H9 (cell line): ENCODE measurements at regions not wholly inside any gene's neighbourhood (a gene's known extent, or its start where the extent isn't known, plus 50 kb on each side); places are given as distances from the start of the nearest gene placed in this dataset.

Source experiments
- DNase-seq: peaks from one replicate; pipeline ENCODE4 v3.0.0-alpha.2; 2017
- H2AFZ ChIP-seq: one replicate; pipeline ENCODE4 v1.6.1; 2013; ENCODE audit warnings: mild to moderate bottlenecking, low read length, control low read depth, moderate library complexity
- H2AK5ac ChIP-seq: 2 replicates; pipeline ENCODE4 v1.6.1; 2013; ENCODE audit warnings: low read length, control low read depth, mixed read lengths; ENCODE audit not compliant: insufficient read length
- H2BK120ac ChIP-seq: one replicate; pipeline ENCODE4 v1.6.1; 2013; ENCODE audit warnings: low read depth, mild to moderate bottlenecking, low read length, control low read depth, inconsistent platforms; ENCODE audit not compliant: poor library complexity, severe bottlenecking
- H2BK12ac ChIP-seq: 2 replicates; pipeline ENCODE4 v1.6.1; 2013; ENCODE audit warnings: low read length, control low read depth, mixed read lengths, low read depth; ENCODE audit not compliant: insufficient read length
- H2BK15ac ChIP-seq: 2 replicates; pipeline ENCODE4 v1.6.1; 2013; ENCODE audit warnings: low read depth, low read length, control low read depth
- H2BK20ac ChIP-seq: one replicate; pipeline ENCODE4 v1.6.1; 2013; ENCODE audit warnings: low read depth, mild to moderate bottlenecking, low read length, control low read depth, inconsistent platforms; ENCODE audit not compliant: poor library complexity, severe bottlenecking
- H2BK5ac ChIP-seq: 2 replicates; pipeline ENCODE4 v1.6.1; 2013; ENCODE audit warnings: low read length, control low read depth, mixed read lengths; ENCODE audit not compliant: insufficient read length
- H3K14ac ChIP-seq: 2 replicates; pipeline ENCODE4 v1.6.1; 2013; ENCODE audit warnings: low read length, control low read depth; ENCODE audit not compliant: insufficient read depth
- H3K18ac ChIP-seq: 2 replicates; pipeline ENCODE4 v1.6.1; 2013; ENCODE audit warnings: low read depth, mild to moderate bottlenecking, mixed read lengths, low read length, control low read depth; ENCODE audit not compliant: insufficient read length
- H3K23ac ChIP-seq: 2 replicates; pipeline ENCODE4 v1.6.1; 2013; ENCODE audit warnings: low read length, control low read depth, mixed read lengths, low read depth; ENCODE audit not compliant: insufficient read length
- H3K23me2 ChIP-seq: 2 replicates; pipeline ENCODE4 v1.6.1; 2013; ENCODE audit warnings: low read depth, mild to moderate bottlenecking, mixed read lengths, low read length, control low read depth; ENCODE audit not compliant: insufficient read length, poor library complexity, severe bottlenecking
- H3K27ac ChIP-seq: 2 replicates; pipeline ENCODE4 v1.5.1; 2013; ENCODE audit warnings: low read length, control low read depth, mixed read lengths, low read depth; ENCODE audit not compliant: insufficient read length
- H3K27me3 ChIP-seq: 2 replicates; pipeline ENCODE4 v1.6.1; 2013; ENCODE audit warnings: low read length, control low read depth, inconsistent platforms; ENCODE audit not compliant: insufficient read depth
- H3K4ac ChIP-seq: 2 replicates; pipeline ENCODE4 v1.6.1; 2013; ENCODE audit warnings: low read depth, mild to moderate bottlenecking, control low read depth, inconsistent platforms, low read length, moderate library complexity
- H3K4me1 ChIP-seq: 2 replicates; pipeline ENCODE4 v1.6.1; 2013; ENCODE audit warnings: low read length, control low read depth, inconsistent platforms; ENCODE audit not compliant: insufficient read depth
- H3K4me2 ChIP-seq: 2 replicates; pipeline ENCODE4 v1.6.1; 2013; ENCODE audit warnings: low read length, control low read depth, mixed read lengths; ENCODE audit not compliant: insufficient read length, insufficient read depth
- H3K56ac ChIP-seq: 2 replicates; pipeline ENCODE4 v1.6.1; 2013; ENCODE audit warnings: low read depth, mild to moderate bottlenecking, mixed read lengths, low read length, control low read depth; ENCODE audit not compliant: insufficient read length
- H3K79me1 ChIP-seq: 2 replicates; pipeline ENCODE4 v1.6.1; 2013; ENCODE audit warnings: low read depth, mild to moderate bottlenecking, moderate library complexity, low read length, control low read depth, inconsistent platforms; ENCODE audit not compliant: insufficient read depth, poor library complexity, severe bottlenecking
- H3K79me2 ChIP-seq: 2 replicates; pipeline ENCODE4 v1.6.1; 2013; ENCODE audit warnings: low read length, control low read depth, inconsistent platforms; ENCODE audit not compliant: insufficient read depth
- H3K9ac ChIP-seq: 2 replicates; pipeline ENCODE4 v1.6.1; 2013; ENCODE audit warnings: low read length, control low read depth, mixed read lengths; ENCODE audit not compliant: insufficient read length; ENCODE audit errors: extremely low read depth
- H3K9me3 ChIP-seq: one replicate; pipeline ENCODE4 v1.6.1; 2013; ENCODE audit warnings: low read depth, low read length, inconsistent platforms; ENCODE audit not compliant: control insufficient read depth
- H3T11ph ChIP-seq: one replicate; pipeline ENCODE4 v1.6.1; 2013; ENCODE audit warnings: mild to moderate bottlenecking, low read length, control low read depth, inconsistent platforms
- H4K20me1 ChIP-seq: one replicate; pipeline ENCODE4 v1.6.1; 2013; ENCODE audit not compliant: control insufficient read depth, insufficient read length, insufficient read depth
- H4K5ac ChIP-seq: 2 replicates; pipeline ENCODE4 v1.6.1; 2013; ENCODE audit warnings: low read depth, mild to moderate bottlenecking, mixed read lengths, low read length, control low read depth; ENCODE audit not compliant: insufficient read length
- H4K8ac ChIP-seq: replicated peaks from 2 replicates; pipeline ENCODE4 v1.6.1; 2013; ENCODE audit warnings: low read length, control low read depth, mixed read lengths, low read depth; ENCODE audit not compliant: insufficient read length
- H4K91ac ChIP-seq: 2 replicates; pipeline ENCODE4 v1.6.1; 2013; ENCODE audit warnings: low read depth, mild to moderate bottlenecking, moderate library complexity, mixed read lengths, low read length, control low read depth; ENCODE audit not compliant: insufficient read length
- H3K27ac Mint-ChIP-seq, 3 experiments: 2 replicates in 2 of 3; 3 replicates in 1 of 3; pipeline ENCODE4 v1.8.0; 2020 to 2021; ENCODE audit warnings: mixed read lengths in 3 of 3, mild to moderate bottlenecking in 1 of 3, moderate library complexity in 1 of 3
- H3K27me3 Mint-ChIP-seq: 2 replicates; pipeline ENCODE4 v1.8.0; 2021; ENCODE audit warnings: low read depth, mild to moderate bottlenecking, moderate library complexity, mixed read lengths
- H3K36me3 Mint-ChIP-seq, 3 experiments: 2 replicates in 2 of 3; 3 replicates in 1 of 3; pipeline ENCODE4 v1.8.0; 2020 to 2021; ENCODE audit warnings: low read depth in 3 of 3, mixed read lengths in 3 of 3; ENCODE audit not compliant: insufficient read depth in 1 of 3
- H3K4me1 Mint-ChIP-seq, 2 experiments: 2 replicates each; pipeline ENCODE4 v1.8.0; 2020; ENCODE audit warnings: mixed read lengths in 2 of 2
- H3K4me3 Mint-ChIP-seq, 2 experiments: 2 replicates in 1 of 2; 3 replicates in 1 of 2; pipeline ENCODE4 v1.8.0; 2020 to 2021; ENCODE audit warnings: mild to moderate bottlenecking in 2 of 2, mixed read lengths in 2 of 2, moderate library complexity in 1 of 2
- H3K9me3 Mint-ChIP-seq, 2 experiments: 2 replicates in 1 of 2; 3 replicates in 1 of 2; pipeline ENCODE4 v1.8.0; 2020; ENCODE audit warnings: mild to moderate bottlenecking in 2 of 2, mixed read lengths in 2 of 2, moderate library complexity in 1 of 2
- WGBS: extraction: QIAGEN DNeasy Blood & Tissue Kit; methylation state at CpG from one replicate; pipeline ENCODE4 v1.1.7; 2013; ENCODE audit warnings: missing lambda C conversion rate, low lambda C conversion rate, mixed read lengths; ENCODE audit not compliant: insufficient read length; ENCODE audit errors: extremely low coverage; 5-methylcytosine and 5-hydroxymethylcytosine counted together
- TF ChIP-seq, protein P1 (sequence below): fragments of 200-600 bp; sonication (generic); conservative IDR thresholded peaks from 3 replicates; pipeline ENCODE4 v1.8.0; 2021; ENCODE audit warnings: antibody characterized with exemption, mild to moderate bottlenecking

DNA sequence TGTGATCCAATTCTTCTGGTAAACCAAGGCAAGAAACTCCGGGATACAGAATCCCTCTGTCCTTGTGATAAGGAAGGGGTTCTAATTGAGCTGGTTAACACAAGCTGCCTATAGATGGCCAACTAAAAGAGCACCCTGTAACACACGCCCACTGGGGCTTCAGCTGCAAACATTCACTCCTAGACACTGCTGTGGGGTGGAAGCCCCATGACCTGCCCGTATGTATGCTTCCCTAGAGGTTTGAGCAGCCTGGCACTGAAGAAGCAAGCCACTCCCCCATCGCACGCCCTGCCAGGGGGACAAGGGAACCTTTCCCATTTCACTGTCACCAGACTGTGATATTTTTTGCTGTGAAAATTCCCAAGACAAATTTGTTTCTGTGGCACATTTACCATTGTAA, 516.9 kb upstream of the GOLIM4 start:
- no CpG with 5 or more reads among the region's 5 CpGs for WGBS
- peaks cover 13% of the 10 kb centered on the region for H3K4me1 ChIP-seq
- H3K79me2 ChIP-seq, result no peaks in the 10 kb centered on the region
- no peak overlapping the region for H3K14ac ChIP-seq
- no peaks in the 10 kb centered on the region for H4K20me1 ChIP-seq
- no peaks in the 10 kb centered on the region for H3K23me2 ChIP-seq
- H3K23ac ChIP-seq, result no peak overlapping the region
- no peak overlapping the region for H3K4me3 Mint-ChIP-seq
- H3K4ac ChIP-seq, result no peak overlapping the region
- no peak overlapping the region for H2AK5ac ChIP-seq
- no peak overlapping the region for H4K8ac ChIP-seq
- H3K9me3 Mint-ChIP-seq, result no peaks in the 10 kb centered on the region
- no peak overlapping the region for H2AFZ ChIP-seq
- no peak overlapping the region for H3K9ac ChIP-seq
- TF ChIP-seq, protein P1, sequence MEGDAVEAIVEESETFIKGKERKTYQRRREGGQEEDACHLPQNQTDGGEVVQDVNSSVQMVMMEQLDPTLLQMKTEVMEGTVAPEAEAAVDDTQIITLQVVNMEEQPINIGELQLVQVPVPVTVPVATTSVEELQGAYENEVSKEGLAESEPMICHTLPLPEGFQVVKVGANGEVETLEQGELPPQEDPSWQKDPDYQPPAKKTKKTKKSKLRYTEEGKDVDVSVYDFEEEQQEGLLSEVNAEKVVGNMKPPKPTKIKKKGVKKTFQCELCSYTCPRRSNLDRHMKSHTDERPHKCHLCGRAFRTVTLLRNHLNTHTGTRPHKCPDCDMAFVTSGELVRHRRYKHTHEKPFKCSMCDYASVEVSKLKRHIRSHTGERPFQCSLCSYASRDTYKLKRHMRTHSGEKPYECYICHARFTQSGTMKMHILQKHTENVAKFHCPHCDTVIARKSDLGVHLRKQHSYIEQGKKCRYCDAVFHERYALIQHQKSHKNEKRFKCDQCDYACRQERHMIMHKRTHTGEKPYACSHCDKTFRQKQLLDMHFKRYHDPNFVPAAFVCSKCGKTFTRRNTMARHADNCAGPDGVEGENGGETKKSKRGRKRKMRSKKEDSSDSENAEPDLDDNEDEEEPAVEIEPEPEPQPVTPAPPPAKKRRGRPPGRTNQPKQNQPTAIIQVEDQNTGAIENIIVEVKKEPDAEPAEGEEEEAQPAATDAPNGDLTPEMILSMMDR, result no peak
- no peak overlapping the region for H2BK15ac ChIP-seq
- H2BK20ac ChIP-seq, result no peak overlapping the region
- no peaks in the 10 kb centered on the region; the same call in none of the 2 replicates for H3K27me3 Mint-ChIP-seq
- H3K9me3 ChIP-seq, result no peaks in the 10 kb centered on the region
- H3K4me2 ChIP-seq, result no peak overlapping the region
- H2BK120ac ChIP-seq, result no peak overlapping the region
- H3T11ph ChIP-seq, result no peak overlapping the region
- H3K27ac ChIP-seq, result no peak overlapping the region
- no peak overlapping the region for H4K5ac ChIP-seq
- no peak overlapping the region for H3K18ac ChIP-seq
- H2BK12ac ChIP-seq, result no peak overlapping the region
- H4K91ac ChIP-seq, result no peak overlapping the region
- no peak overlapping the region for H2BK5ac ChIP-seq
- H3K36me3 Mint-ChIP-seq, result peaks cover 0 to 5% (median 2%) of the 10 kb centered on the region in 3 experiments; a peak in 1 of 7 replicates
- H3K27me3 ChIP-seq, result no peaks in the 10 kb centered on the region
- peak overlapping the region in 1 of 3 experiments; percentile 37; a peak in 1 of 7 replicates for H3K27ac Mint-ChIP-seq
- DNase-seq, result no peak
- no peak overlapping the region for H3K56ac ChIP-seq
- H3K79me1 ChIP-seq, result no peaks in the 10 kb centered on the region
- peaks cover 49 to 50% of the 10 kb centered on the region in 2 experiments for H3K4me1 Mint-ChIP-seq
